Heart left ventricle (tissue), 13 donors: ENCODE measurements at regions not wholly inside any gene's neighbourhood (a gene's known extent, or its start where the extent isn't known, plus 50 kb on each side); places are given as distances from the start of the nearest gene placed in this dataset.
"Not testable (repeated sequence)": the region's sequence is repeated elsewhere in the genome, so short reads cannot be mapped to it uniquely, and the experiment has no call there.

Source experiments
- POLR2A ChIP-seq, 2 donors: fragments of 450-650 bp; IDR thresholded peaks; one replicate each; pipeline ENCODE4 v1.6.1; 2017; ENCODE audit warnings: antibody characterized with exemption in 2 of 2, mild to moderate bottlenecking in 2 of 2, moderate library complexity in 2 of 2
- TF ChIP-seq, protein P1 (sequence below), 12 donors: fragments of 200-600 bp; sonication (generic) in 4 of 12; IDR thresholded peaks; one replicate each; pipeline versions ENCODE4 v1.5.0 to v1.8.0; 2018 to 2022; ENCODE audit warnings: antibody characterized with exemption in 12 of 12, mild to moderate bottlenecking in 5 of 12
- donor health status: ischemic (EF 13 %, LVEDD 7.1; RV severe dilation, severe dysfunction).
- donor health status: DM: no; HTN: yes; CAD: no.
- donor health status: DM: no; HTN: no; CAD: no.
- donor health status: ischemic (EF 25% LVEDD 6.9; RV normal size, moderate dysfunction).
- donor health status: ischemic (EF 25% LVEDD 5.7; RV mildly dilated, moderate dysfunction).
- donor health status: ischemic (EF 35%, LVEDD 5.7; RV mildly dilated, moderate dysfunction).
- donor health status: nonischemic (EF 11% LVEDD 7.7; RV severe dilation, severe dysfunction).
- donor health status: DM: yes; HTN: yes; CAD: no.
- donor health status: PGD.
- donor health status: ischemic (EF 29% LVEDD 5.4; RV normal size, mild dysfunction).
- donor health status: nonischemic (EF 23%, LVEDD 6.1; RV moderate dilation, normal function).

DNA sequence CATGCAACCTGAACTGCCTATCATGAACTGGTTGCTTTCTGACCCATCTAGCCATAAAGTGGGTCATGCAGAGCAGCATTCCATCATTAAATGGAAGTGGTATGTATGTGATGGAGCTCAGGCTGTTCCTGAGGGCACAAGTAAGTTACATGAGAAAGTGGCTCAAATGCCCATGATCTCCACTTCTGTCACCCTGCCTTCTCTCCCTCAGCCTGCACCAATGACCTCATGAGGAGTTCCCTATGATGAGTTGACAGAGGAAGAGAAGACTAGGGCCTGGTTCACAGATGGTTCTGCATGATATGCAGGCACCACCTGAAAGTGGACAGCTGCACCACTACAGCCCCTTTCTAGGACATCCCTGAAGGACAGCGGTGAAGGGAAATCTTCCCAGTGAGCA, 127.7 kb upstream of the ZC3H12C start:
- TF ChIP-seq, protein P1, sequence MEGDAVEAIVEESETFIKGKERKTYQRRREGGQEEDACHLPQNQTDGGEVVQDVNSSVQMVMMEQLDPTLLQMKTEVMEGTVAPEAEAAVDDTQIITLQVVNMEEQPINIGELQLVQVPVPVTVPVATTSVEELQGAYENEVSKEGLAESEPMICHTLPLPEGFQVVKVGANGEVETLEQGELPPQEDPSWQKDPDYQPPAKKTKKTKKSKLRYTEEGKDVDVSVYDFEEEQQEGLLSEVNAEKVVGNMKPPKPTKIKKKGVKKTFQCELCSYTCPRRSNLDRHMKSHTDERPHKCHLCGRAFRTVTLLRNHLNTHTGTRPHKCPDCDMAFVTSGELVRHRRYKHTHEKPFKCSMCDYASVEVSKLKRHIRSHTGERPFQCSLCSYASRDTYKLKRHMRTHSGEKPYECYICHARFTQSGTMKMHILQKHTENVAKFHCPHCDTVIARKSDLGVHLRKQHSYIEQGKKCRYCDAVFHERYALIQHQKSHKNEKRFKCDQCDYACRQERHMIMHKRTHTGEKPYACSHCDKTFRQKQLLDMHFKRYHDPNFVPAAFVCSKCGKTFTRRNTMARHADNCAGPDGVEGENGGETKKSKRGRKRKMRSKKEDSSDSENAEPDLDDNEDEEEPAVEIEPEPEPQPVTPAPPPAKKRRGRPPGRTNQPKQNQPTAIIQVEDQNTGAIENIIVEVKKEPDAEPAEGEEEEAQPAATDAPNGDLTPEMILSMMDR (IDR thresholded peaks at IDR 0.05), result not testable (repeated sequence)
- not testable (repeated sequence) for TF ChIP-seq POLR2A (IDR thresholded peaks at IDR 0.05)
